SK-N-SH (cell line): ENCODE measurements at regions not wholly inside any gene's neighbourhood (a gene's known extent, or its start where the extent isn't known, plus 50 kb on each side); places are given as distances from the start of the nearest gene placed in this dataset.
"Not testable (repeated sequence)": the region's sequence is repeated elsewhere in the genome, so short reads cannot be mapped to it uniquely, and the experiment has no call there.

Experiments
- EP300 ChIP-seq, 2 experiments: IDR thresholded peaks; 2 replicates each; pipeline versions ENCODE4 v1.4.0 to v1.6.1; 2012; ENCODE audit warnings: borderline replicate concordance in 1 of 2, low read depth in 1 of 2, low read length in 1 of 2
- GABPA ChIP-seq: IDR thresholded peaks from 2 replicates; pipeline ENCODE4 v1.4.0; 2012; ENCODE audit warnings: low read depth, mild to moderate bottlenecking
- MAX ChIP-seq: IDR thresholded peaks from 2 replicates; pipeline ENCODE4 v1.4.0; 2012; ENCODE audit warnings: low read depth
- REST ChIP-seq: IDR thresholded peaks from 2 replicates; pipeline ENCODE4 v1.6.1; 2012; ENCODE audit warnings: mild to moderate bottlenecking, low read depth, low read length, moderate library complexity
- RFX5 ChIP-seq: IDR thresholded peaks from 2 replicates; pipeline ENCODE4 v1.6.1; 2012; ENCODE audit warnings: mild to moderate bottlenecking, improper control_type of control experiment, low read length
- SIN3A ChIP-seq: IDR thresholded peaks from 2 replicates; pipeline ENCODE4 v1.6.1; 2012; ENCODE audit warnings: low read depth, mild to moderate bottlenecking, low read length, moderate library complexity, borderline replicate concordance
- TCF12 ChIP-seq: IDR thresholded peaks from 2 replicates; pipeline ENCODE4 v1.4.0; 2012
- YY1 ChIP-seq: IDR thresholded peaks from 2 replicates; pipeline ENCODE4 v1.4.0; 2012; ENCODE audit warnings: low read depth, mild to moderate bottlenecking
- TF ChIP-seq, protein P1 (sequence below): IDR thresholded peaks from 2 replicates; pipeline ENCODE4 v1.4.0; 2012; ENCODE audit warnings: low read depth, borderline replicate concordance
- TF ChIP-seq, protein P2 (sequence below): IDR thresholded peaks from 2 replicates; pipeline ENCODE4 v1.4.0; 2012; ENCODE audit warnings: low read depth, borderline replicate concordance
- TF ChIP-seq, protein P3 (sequence below): fragments of 200-600 bp; sonication (generic); IDR thresholded peaks from 2 replicates; pipeline ENCODE4 v1.6.1; 2017; ENCODE audit warnings: antibody characterized with exemption, mild to moderate bottlenecking, moderate library complexity

- TF ChIP-seq REST; YY1; EP300 (IDR thresholded peaks at IDR 0.05; ENCODE audit: borderline replicate concordance in 1 of 2, low read depth in 1 of 2, low read length in 1 of 2); MAX; SIN3A; RFX5; TCF12; GABPA: not testable (repeated sequence)
- TF ChIP-seq, protein P1, sequence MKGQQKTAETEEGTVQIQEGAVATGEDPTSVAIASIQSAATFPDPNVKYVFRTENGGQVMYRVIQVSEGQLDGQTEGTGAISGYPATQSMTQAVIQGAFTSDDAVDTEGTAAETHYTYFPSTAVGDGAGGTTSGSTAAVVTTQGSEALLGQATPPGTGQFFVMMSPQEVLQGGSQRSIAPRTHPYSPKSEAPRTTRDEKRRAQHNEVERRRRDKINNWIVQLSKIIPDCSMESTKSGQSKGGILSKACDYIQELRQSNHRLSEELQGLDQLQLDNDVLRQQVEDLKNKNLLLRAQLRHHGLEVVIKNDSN = not testable (repeated sequence)
- TF ChIP-seq, protein P2, sequence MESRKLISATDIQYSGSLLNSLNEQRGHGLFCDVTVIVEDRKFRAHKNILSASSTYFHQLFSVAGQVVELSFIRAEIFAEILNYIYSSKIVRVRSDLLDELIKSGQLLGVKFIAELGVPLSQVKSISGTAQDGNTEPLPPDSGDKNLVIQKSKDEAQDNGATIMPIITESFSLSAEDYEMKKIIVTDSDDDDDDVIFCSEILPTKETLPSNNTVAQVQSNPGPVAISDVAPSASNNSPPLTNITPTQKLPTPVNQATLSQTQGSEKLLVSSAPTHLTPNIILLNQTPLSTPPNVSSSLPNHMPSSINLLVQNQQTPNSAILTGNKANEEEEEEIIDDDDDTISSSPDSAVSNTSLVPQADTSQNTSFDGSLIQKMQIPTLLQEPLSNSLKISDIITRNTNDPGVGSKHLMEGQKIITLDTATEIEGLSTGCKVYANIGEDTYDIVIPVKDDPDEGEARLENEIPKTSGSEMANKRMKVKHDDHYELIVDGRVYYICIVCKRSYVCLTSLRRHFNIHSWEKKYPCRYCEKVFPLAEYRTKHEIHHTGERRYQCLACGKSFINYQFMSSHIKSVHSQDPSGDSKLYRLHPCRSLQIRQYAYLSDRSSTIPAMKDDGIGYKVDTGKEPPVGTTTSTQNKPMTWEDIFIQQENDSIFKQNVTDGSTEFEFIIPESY = not testable (repeated sequence)
- TF ChIP-seq, protein P3, sequence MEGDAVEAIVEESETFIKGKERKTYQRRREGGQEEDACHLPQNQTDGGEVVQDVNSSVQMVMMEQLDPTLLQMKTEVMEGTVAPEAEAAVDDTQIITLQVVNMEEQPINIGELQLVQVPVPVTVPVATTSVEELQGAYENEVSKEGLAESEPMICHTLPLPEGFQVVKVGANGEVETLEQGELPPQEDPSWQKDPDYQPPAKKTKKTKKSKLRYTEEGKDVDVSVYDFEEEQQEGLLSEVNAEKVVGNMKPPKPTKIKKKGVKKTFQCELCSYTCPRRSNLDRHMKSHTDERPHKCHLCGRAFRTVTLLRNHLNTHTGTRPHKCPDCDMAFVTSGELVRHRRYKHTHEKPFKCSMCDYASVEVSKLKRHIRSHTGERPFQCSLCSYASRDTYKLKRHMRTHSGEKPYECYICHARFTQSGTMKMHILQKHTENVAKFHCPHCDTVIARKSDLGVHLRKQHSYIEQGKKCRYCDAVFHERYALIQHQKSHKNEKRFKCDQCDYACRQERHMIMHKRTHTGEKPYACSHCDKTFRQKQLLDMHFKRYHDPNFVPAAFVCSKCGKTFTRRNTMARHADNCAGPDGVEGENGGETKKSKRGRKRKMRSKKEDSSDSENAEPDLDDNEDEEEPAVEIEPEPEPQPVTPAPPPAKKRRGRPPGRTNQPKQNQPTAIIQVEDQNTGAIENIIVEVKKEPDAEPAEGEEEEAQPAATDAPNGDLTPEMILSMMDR = not testable (repeated sequence)
These were observed 1336.5 kb downstream of the SPATA31A7 start for GRCh38 chr9:62526306-62526705.
